ENCODE measurements at regions not wholly inside any gene's neighbourhood (a gene's known extent, or its start where the extent isn't known, plus 50 kb on each side); places are given as distances from the start of the nearest gene placed in this dataset.
A peak's percentile ranks its signal among the peaks of the same experiment; 100 is the strongest.

DNA sequence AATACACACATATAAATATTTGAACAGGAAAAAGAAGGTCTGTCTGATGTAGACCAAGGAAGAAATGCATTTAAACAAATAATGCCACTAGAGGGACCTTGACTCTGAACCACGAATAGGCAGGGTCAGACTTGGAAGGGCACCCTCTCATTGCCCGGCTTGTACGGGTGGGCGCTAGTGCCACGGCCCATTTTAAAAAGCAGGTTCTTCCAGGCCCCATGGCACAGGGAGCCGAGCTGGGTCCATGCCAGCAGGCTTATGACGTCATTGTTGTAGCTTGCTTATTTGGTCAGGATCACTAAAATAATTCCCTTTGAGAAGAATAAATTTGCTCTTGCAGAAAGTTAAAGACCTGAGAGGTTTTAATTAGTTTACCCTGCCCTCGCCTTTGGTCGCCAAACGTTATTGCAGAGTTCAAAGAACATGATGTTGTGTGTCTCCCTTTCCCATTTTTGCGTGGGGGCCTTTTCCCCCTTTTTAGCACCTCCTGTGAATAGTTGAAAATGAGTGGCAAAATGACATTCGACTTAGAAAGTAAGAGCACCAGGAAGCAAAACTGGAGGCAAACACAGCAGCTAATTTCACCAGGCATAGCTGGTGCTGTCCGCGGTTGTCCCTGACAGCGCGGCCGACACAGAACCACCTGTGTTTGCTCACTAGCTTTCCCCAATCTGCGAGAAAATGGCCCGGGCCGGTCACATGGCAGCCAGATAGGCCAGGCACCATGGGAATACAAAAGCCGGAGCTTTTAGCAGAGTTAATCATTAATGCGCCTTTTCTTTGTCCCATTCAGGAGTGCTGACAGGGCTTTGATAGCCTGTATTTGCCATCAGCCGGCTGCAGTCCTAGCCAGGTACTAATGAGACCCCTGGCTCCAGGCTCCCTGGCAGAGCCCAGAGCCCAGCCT, 93.8 kb downstream of the FOXA2 start:
- no peaks in the 10 kb centered on the region for H3K36me3 ChIP-seq (replicated peaks in 1 of 2; ENCODE audit: control insufficient read depth in 1 of 2, insufficient read depth in 2 of 2, low read length in 2 of 2)
- in situ Hi-C loops (cut with HindIII; ENCODE audit: extremely low pct_ligation_motif_present, low pct_unique_long_range_greater_than_20kb) (no loop called here), intact Hi-C loops (cut with micrococcal nuclease; ENCODE audit: unreplicated experiment) (loop anchor here (1.0 to 2.0 kb wide), 10 partner anchors 20 to 194 kb away; partner anchors contain the start of gene FOXA2)
- no peak overlapping the region for H2AFZ ChIP-seq (ENCODE audit: low read length)
- peak overlapping the region; percentile 41 to 61 (median 59) for H3K4me3 ChIP-seq (replicated peaks in 1 of 3; ENCODE audit: insufficient read depth in 1 of 3, low read depth in 2 of 3, low read length in 3 of 3)
- ATAC-seq, result peak; percentile 99
- ChIA-PET POLR2A (interaction anchor here (0.6 to 5.0 kb wide), 36 partner anchors 10 to 1778 kb away, joined by 3 to 147 read pairs (median 6); partner anchors contain the start of genes FOXA2, NXT1 and RALGAPA2), CTCF (ENCODE audit: low intra/inter-chr PET ratio, low total read pairs) (interaction anchor here (1.7 to 2.4 kb wide), 2 partner anchors 38 to 95 kb away, joined by 7 to 27 read pairs; partner anchors contain the start of gene FOXA2)
- peak overlapping the region; percentile 87 for H3K4me2 ChIP-seq (ENCODE audit: low read depth, low read length)
- peak; percentile 100 for DNase-seq (ENCODE audit: low spot score)
- H4K20me1 ChIP-seq (ENCODE audit: insufficient read depth, low read length), result no peaks in the 10 kb centered on the region
- under 1% methylated on average over 23 of the region's 23 CpGs for WGBS (ENCODE audit: low lambda C conversion rate)
- no peaks in the 10 kb centered on the region for H3K27me3 ChIP-seq (ENCODE audit: control insufficient read depth in 1 of 2, insufficient read depth in 2 of 2, low read length in 2 of 2)
- 0 out of 2 replicates have a peak, but pooled peaks cover 4% of the 10 kb centered on the region for H3K9me3 ChIP-seq (ENCODE audit: low read length)
- FAIRE-seq, result peak; percentile 86
- no peaks in the 10 kb centered on the region for H3K79me2 ChIP-seq (ENCODE audit: insufficient read depth, low read length)
- H3K4me1 ChIP-seq (ENCODE audit: insufficient read depth, low read length), result peaks cover 47% of the 10 kb centered on the region
- H3K9ac ChIP-seq (ENCODE audit: insufficient read depth, low read depth, low read length), result peak overlapping the region; percentile 69
- peak overlapping the region; percentile 84 for H3K27ac ChIP-seq (ENCODE audit: extremely low read length, insufficient read depth, low read length)
- BruUV-seq (replicated peaks), result TSS peak; percentile 94
- TF ChIP-seq MED8 (CRISPR knock-in tag; IDR thresholded peaks at IDR 0.05; ENCODE audit: insufficient replicate concordance), result no peak
- peak; percentile 90 for TF ChIP-seq KDM2A (CRISPR knock-in tag; IDR thresholded peaks at IDR 0.05; ENCODE audit: borderline replicate concordance, low read depth)
- TF ChIP-seq ZFP90 (CRISPR knock-in tag; IDR thresholded peaks at IDR 0.05; ENCODE audit: borderline replicate concordance), result peak; percentile 85; the same call in 1 of the 2 replicates
- peak; percentile 42; the same call in 1 of the 2 replicates for TF ChIP-seq REPIN1 (CRISPR knock-in tag; IDR thresholded peaks at IDR 0.05; ENCODE audit: borderline replicate concordance, low read depth)
- no peak for TF ChIP-seq ZNF776 (CRISPR knock-in tag; IDR thresholded peaks at IDR 0.05)
- 0 out of 2 replicates have a peak, but pooled peaks have one; percentile 74 for TF ChIP-seq ZNF749 (CRISPR knock-in tag; IDR thresholded peaks at IDR 0.05; ENCODE audit: borderline replicate concordance)
- TF ChIP-seq HDAC6 (IDR thresholded peaks at IDR 0.05; ENCODE audit: low read depth, low read length), result no peak
- 0 out of 2 replicates have a peak, but pooled peaks have one; percentile 32 for TF ChIP-seq FOSL1 (CRISPR knock-in tag; IDR thresholded peaks at IDR 0.05; ENCODE audit: borderline replicate concordance)
- TF ChIP-seq ZNF292 (CRISPR knock-in tag; IDR thresholded peaks at IDR 0.05; ENCODE audit: borderline replicate concordance, low read depth), result peak; percentile 96
- no peak for TF ChIP-seq ZNF549 (CRISPR knock-in tag; IDR thresholded peaks at IDR 0.05)
- TF ChIP-seq, protein P1, sequence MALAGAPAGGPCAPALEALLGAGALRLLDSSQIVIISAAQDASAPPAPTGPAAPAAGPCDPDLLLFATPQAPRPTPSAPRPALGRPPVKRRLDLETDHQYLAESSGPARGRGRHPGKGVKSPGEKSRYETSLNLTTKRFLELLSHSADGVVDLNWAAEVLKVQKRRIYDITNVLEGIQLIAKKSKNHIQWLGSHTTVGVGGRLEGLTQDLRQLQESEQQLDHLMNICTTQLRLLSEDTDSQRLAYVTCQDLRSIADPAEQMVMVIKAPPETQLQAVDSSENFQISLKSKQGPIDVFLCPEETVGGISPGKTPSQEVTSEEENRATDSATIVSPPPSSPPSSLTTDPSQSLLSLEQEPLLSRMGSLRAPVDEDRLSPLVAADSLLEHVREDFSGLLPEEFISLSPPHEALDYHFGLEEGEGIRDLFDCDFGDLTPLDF (CRISPR knock-in tag; IDR thresholded peaks at IDR 0.05), result peak; percentile 5; the same call in 1 of the 2 replicates
- peak; percentile 79; the same call in 1 of the 2 replicates for TF ChIP-seq IRF2 (CRISPR knock-in tag; IDR thresholded peaks at IDR 0.05)
- TF ChIP-seq KAT8 (CRISPR knock-in tag; IDR thresholded peaks at IDR 0.05), result peak; percentile 87
- 0 out of 2 replicates have a peak, but pooled peaks have one; percentile 22 for TF ChIP-seq ZBTB8A (CRISPR knock-in tag; IDR thresholded peaks at IDR 0.05; ENCODE audit: borderline replicate concordance, low read depth)
- TF ChIP-seq, protein P2, sequence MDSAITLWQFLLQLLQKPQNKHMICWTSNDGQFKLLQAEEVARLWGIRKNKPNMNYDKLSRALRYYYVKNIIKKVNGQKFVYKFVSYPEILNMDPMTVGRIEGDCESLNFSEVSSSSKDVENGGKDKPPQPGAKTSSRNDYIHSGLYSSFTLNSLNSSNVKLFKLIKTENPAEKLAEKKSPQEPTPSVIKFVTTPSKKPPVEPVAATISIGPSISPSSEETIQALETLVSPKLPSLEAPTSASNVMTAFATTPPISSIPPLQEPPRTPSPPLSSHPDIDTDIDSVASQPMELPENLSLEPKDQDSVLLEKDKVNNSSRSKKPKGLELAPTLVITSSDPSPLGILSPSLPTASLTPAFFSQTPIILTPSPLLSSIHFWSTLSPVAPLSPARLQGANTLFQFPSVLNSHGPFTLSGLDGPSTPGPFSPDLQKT (CRISPR knock-in tag; IDR thresholded peaks at IDR 0.05; ENCODE audit: borderline replicate concordance), result no peak
- TF ChIP-seq ZNF235 (CRISPR knock-in tag; IDR thresholded peaks at IDR 0.05; ENCODE audit: borderline replicate concordance), result peak; percentile 39; the same call in 1 of the 2 replicates
- 0 out of 2 replicates have a peak, but pooled peaks have one; percentile 34 for TF ChIP-seq KDM6A (CRISPR knock-in tag; IDR thresholded peaks at IDR 0.05; ENCODE audit: low read depth)
- TF ChIP-seq GATA4 (IDR thresholded peaks at IDR 0.05; ENCODE audit: borderline replicate concordance, low read depth), result peak; percentile 77; the same call in 1 of the 2 replicates
- 0 out of 2 replicates have a peak, but pooled peaks have one; percentile 55 for TF ChIP-seq ZNF589 (CRISPR knock-in tag; conservative IDR thresholded peaks at IDR 0.05)
- TF ChIP-seq, protein P3, sequence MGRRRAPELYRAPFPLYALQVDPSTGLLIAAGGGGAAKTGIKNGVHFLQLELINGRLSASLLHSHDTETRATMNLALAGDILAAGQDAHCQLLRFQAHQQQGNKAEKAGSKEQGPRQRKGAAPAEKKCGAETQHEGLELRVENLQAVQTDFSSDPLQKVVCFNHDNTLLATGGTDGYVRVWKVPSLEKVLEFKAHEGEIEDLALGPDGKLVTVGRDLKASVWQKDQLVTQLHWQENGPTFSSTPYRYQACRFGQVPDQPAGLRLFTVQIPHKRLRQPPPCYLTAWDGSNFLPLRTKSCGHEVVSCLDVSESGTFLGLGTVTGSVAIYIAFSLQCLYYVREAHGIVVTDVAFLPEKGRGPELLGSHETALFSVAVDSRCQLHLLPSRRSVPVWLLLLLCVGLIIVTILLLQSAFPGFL (CRISPR knock-in tag; IDR thresholded peaks at IDR 0.05), result no peak

Data from HepG2 (cell line).